ENCODE measurements at regions not wholly inside any gene's neighbourhood (a gene's known extent, or its start where the extent isn't known, plus 50 kb on each side); places are given as distances from the start of the nearest gene placed in this dataset.

DNA sequence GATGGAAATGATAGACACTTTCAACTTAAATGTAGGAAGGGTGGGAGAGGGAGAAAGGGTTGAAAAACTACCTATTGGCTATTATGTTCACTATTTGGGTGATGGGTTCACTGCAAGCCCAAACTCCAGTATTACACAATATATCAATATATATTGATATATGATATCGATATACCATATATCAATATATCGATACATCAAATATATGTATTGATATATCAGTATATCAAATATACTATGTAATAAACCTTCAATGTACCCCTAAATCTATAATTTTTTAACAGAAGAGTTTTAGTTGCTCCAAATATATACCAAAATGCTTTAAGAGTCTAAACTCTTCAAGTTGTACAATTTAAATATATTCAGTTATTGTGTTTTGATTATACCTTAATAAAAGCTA lies 302.0 kb upstream of the RGMB start (continued):
- TF ChIP-seq, protein P1, sequence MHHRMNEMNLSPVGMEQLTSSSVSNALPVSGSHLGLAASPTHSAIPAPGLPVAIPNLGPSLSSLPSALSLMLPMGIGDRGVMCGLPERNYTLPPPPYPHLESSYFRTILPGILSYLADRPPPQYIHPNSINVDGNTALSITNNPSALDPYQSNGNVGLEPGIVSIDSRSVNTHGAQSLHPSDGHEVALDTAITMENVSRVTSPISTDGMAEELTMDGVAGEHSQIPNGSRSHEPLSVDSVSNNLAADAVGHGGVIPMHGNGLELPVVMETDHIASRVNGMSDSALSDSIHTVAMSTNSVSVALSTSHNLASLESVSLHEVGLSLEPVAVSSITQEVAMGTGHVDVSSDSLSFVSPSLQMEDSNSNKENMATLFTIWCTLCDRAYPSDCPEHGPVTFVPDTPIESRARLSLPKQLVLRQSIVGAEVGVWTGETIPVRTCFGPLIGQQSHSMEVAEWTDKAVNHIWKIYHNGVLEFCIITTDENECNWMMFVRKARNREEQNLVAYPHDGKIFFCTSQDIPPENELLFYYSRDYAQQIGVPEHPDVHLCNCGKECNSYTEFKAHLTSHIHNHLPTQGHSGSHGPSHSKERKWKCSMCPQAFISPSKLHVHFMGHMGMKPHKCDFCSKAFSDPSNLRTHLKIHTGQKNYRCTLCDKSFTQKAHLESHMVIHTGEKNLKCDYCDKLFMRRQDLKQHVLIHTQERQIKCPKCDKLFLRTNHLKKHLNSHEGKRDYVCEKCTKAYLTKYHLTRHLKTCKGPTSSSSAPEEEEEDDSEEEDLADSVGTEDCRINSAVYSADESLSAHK (tag by site-specific recombination; IDR thresholded peaks at IDR 0.05) = no peak
- no peak for TF ChIP-seq ZNF76 (tag by site-specific recombination; IDR thresholded peaks at IDR 0.05; ENCODE audit: borderline replicate concordance, low read depth)
- TF ChIP-seq, protein P2, sequence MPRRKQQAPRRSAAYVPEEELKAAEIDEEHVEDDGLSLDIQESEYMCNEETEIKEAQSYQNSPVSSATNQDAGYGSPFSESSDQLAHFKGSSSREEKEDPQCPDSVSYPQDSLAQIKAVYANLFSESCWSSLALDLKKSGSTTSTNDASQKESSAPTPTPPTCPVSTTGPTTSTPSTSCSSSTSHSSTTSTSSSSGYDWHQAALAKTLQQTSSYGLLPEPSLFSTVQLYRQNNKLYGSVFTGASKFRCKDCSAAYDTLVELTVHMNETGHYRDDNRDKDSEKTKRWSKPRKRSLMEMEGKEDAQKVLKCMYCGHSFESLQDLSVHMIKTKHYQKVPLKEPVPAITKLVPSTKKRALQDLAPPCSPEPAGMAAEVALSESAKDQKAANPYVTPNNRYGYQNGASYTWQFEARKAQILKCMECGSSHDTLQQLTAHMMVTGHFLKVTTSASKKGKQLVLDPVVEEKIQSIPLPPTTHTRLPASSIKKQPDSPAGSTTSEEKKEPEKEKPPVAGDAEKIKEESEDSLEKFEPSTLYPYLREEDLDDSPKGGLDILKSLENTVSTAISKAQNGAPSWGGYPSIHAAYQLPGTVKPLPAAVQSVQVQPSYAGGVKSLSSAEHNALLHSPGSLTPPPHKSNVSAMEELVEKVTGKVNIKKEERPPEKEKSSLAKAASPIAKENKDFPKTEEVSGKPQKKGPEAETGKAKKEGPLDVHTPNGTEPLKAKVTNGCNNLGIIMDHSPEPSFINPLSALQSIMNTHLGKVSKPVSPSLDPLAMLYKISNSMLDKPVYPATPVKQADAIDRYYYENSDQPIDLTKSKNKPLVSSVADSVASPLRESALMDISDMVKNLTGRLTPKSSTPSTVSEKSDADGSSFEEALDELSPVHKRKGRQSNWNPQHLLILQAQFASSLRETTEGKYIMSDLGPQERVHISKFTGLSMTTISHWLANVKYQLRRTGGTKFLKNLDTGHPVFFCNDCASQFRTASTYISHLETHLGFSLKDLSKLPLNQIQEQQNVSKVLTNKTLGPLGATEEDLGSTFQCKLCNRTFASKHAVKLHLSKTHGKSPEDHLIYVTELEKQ (tag by site-specific recombination; IDR thresholded peaks at IDR 0.05; ENCODE audit: borderline replicate concordance) = no peak
- TF ChIP-seq TRIM28 (IDR thresholded peaks at IDR 0.05; ENCODE audit: borderline replicate concordance, low read length) = no peak

DNA sequence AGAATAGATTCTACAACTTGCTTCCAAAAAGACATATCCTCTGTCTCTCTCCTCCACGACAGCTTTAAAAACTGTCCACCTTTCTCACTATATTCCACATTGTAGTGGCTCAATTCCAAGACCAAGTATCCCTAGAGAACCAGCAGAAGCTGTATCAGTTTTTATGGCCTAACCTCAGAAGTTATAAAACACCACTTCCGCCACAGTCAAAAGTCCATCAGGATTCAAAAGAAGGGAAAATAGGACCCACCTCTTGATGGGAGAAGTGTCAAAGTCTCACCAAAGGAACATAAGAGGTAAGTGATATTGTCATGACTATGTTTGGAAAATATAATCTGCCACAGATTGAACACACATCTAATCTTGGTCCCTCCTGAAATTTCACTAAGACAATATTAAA lies 299.2 kb upstream of the RGMB start:
- Histone ChIP-seq H3K4me1 (ENCODE audit: control insufficient read depth, insufficient read depth, low read length) (no peaks in the 10 kb centered on the region), H3K4me3 (ENCODE audit: low read depth, low read length) (no peak overlapping the region), H3K27ac (ENCODE audit: extremely low read depth, low read depth, low read length) (no peak overlapping the region), H3K9me3 (ENCODE audit: control insufficient read depth, insufficient read depth, low read depth, low read length) (no peaks in the 10 kb centered on the region), H3K36me3 (ENCODE audit: control insufficient read depth in 2 of 2, insufficient read depth in 1 of 2, low read length in 2 of 2) (no peaks in the 10 kb centered on the region)
- TF ChIP-seq ZNF791 (tag by site-specific recombination; IDR thresholded peaks at IDR 0.05) = no peak
- TF ChIP-seq ZNF624 (tag by site-specific recombination; IDR thresholded peaks at IDR 0.05) = no peak
- TF ChIP-seq ZNF221 (tag by site-specific recombination; IDR thresholded peaks at IDR 0.05; ENCODE audit: borderline replicate concordance) = no peak
- TF ChIP-seq ZNF24 (tag by site-specific recombination; IDR thresholded peaks at IDR 0.05) = no peak
- no peak for TF ChIP-seq ZFP69B (tag by site-specific recombination; IDR thresholded peaks at IDR 0.05)
- TF ChIP-seq ZNF266 (tag by site-specific recombination; IDR thresholded peaks at IDR 0.05; ENCODE audit: low read depth) = no peak
- TF ChIP-seq SCRT2 (tag by site-specific recombination; IDR thresholded peaks at IDR 0.05) = no peak
- no peak for TF ChIP-seq FEZF1 (tag by site-specific recombination; IDR thresholded peaks at IDR 0.05)
- TF ChIP-seq, protein P3, sequence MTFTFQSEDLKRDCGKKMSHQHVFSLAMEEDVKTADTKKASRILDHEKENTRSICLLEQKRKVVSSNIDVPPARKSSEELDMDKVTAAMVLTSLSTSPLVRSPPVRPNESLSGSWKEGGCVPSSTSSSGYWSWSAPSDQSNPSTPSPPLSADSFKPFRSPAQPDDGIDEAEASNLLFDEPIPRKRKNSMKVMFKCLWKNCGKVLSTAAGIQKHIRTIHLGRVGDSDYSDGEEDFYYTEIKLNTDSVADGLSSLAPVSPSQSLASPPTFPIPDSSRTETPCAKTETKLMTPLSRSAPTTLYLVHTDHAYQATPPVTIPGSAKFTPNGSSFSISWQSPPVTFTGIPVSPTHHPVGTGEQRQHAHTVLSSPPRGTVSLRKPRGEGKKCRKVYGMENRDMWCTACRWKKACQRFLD (tag by site-specific recombination; IDR thresholded peaks at IDR 0.05) = no peak
- TF ChIP-seq PRDM10 (tag by site-specific recombination; IDR thresholded peaks at IDR 0.05) = no peak
- no peak for TF ChIP-seq KLF8 (tag by site-specific recombination; IDR thresholded peaks at IDR 0.05)
- TF ChIP-seq HOXC10 (CRISPR knock-in tag; IDR thresholded peaks at IDR 0.05) = no peak
- no peak for TF ChIP-seq SP7 (tag by site-specific recombination; IDR thresholded peaks at IDR 0.05)
- TF ChIP-seq ZNF449 (tag by site-specific recombination; IDR thresholded peaks at IDR 0.05) = no peak
- no peak for TF ChIP-seq KLF9 (tag by site-specific recombination; IDR thresholded peaks at IDR 0.05; ENCODE audit: low read depth)
- TF ChIP-seq ZNF214 (tag by site-specific recombination; IDR thresholded peaks at IDR 0.05; ENCODE audit: borderline replicate concordance) = no peak
- no peak for TF ChIP-seq ZNF670 (tag by site-specific recombination; IDR thresholded peaks at IDR 0.05; ENCODE audit: low read depth)
- no peak for TF ChIP-seq ZNF529 (tag by site-specific recombination; IDR thresholded peaks at IDR 0.05; ENCODE audit: insufficient replicate concordance)
- CTCF ChIA-PET = no interaction called here
- POLR2A ChIA-PET = no interaction called here
